ENCODE measurements at regions not wholly inside any gene's neighbourhood (a gene's known extent, or its start where the extent isn't known, plus 50 kb on each side); places are given as distances from the start of the nearest gene placed in this dataset.

DNA sequence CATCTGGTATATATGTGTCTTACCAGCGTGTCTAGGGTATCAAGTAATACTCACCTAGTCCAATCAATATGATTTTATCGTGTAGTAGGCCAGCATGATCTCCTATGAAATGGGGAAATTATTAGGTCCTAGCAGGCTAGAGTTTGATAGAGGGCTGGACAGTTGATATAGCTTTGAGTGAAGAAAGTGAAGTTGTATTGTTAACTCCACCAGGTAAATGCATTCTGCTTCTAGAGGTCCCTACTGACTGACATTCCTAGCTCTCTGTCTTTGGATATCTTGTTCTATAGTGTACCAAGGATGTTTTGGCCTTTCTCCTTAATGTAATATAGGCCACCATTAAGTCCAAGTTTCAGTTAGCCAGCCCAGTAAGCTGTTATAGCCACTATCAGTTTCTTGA is 97.4 kb downstream of the EBNA1BP2 start:
- TF ChIP-seq, protein P1, sequence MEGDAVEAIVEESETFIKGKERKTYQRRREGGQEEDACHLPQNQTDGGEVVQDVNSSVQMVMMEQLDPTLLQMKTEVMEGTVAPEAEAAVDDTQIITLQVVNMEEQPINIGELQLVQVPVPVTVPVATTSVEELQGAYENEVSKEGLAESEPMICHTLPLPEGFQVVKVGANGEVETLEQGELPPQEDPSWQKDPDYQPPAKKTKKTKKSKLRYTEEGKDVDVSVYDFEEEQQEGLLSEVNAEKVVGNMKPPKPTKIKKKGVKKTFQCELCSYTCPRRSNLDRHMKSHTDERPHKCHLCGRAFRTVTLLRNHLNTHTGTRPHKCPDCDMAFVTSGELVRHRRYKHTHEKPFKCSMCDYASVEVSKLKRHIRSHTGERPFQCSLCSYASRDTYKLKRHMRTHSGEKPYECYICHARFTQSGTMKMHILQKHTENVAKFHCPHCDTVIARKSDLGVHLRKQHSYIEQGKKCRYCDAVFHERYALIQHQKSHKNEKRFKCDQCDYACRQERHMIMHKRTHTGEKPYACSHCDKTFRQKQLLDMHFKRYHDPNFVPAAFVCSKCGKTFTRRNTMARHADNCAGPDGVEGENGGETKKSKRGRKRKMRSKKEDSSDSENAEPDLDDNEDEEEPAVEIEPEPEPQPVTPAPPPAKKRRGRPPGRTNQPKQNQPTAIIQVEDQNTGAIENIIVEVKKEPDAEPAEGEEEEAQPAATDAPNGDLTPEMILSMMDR (IDR thresholded peaks at IDR 0.05; ENCODE audit: low read depth, low read length) = no peak
- TF ChIP-seq POLR2A (IDR thresholded peaks at IDR 0.05; ENCODE audit: extremely low read depth, insufficient read length) (no peak), MYC (IDR thresholded peaks at IDR 0.05; ENCODE audit: low read depth, low read length) (no peak)

Measured in NB4 (cell line).